GM12873 (cell line): ENCODE measurements at regions not wholly inside any gene's neighbourhood (a gene's known extent, or its start where the extent isn't known, plus 50 kb on each side); places are given as distances from the start of the nearest gene placed in this dataset.

Experiments
- TF ChIP-seq, protein P1 (sequence below): IDR thresholded peaks from 2 replicates; pipeline ENCODE4 v1.5.1; 2012; ENCODE audit warnings: low read depth, mild to moderate bottlenecking, moderate library complexity, low read length, control low read depth; ENCODE audit not compliant: insufficient read depth; ENCODE audit errors: missing control alignments

DNA sequence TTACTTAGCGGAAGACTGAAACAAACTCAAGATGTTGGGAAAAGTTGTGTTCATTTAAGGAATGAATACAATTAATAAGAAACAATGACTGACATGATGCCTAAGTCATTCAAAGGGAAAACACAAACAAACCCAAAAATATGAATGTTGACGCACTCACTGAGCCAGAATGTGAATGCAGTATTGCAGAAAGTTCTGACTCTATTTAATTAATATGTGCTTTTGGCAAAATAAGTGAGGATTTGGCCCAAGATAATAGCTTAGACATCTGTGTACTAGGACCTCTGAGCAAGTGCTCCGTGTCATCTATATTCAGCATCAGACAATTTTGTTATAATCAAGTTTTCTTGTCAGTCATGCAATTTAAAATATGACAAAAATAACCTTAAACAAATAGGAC, 1138.8 kb upstream of the NXPH2 start:
- TF ChIP-seq, protein P1, sequence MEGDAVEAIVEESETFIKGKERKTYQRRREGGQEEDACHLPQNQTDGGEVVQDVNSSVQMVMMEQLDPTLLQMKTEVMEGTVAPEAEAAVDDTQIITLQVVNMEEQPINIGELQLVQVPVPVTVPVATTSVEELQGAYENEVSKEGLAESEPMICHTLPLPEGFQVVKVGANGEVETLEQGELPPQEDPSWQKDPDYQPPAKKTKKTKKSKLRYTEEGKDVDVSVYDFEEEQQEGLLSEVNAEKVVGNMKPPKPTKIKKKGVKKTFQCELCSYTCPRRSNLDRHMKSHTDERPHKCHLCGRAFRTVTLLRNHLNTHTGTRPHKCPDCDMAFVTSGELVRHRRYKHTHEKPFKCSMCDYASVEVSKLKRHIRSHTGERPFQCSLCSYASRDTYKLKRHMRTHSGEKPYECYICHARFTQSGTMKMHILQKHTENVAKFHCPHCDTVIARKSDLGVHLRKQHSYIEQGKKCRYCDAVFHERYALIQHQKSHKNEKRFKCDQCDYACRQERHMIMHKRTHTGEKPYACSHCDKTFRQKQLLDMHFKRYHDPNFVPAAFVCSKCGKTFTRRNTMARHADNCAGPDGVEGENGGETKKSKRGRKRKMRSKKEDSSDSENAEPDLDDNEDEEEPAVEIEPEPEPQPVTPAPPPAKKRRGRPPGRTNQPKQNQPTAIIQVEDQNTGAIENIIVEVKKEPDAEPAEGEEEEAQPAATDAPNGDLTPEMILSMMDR: no peak

GRCh38 chr2:139917690-139918384, 1137.6 kb upstream of the NXPH2 start:
- TF ChIP-seq, protein P1: no peak

GRCh38 chr2:139916822-139917221, 1136.6 kb upstream of the NXPH2 start:
- TF ChIP-seq, protein P1: no peak

DNA sequence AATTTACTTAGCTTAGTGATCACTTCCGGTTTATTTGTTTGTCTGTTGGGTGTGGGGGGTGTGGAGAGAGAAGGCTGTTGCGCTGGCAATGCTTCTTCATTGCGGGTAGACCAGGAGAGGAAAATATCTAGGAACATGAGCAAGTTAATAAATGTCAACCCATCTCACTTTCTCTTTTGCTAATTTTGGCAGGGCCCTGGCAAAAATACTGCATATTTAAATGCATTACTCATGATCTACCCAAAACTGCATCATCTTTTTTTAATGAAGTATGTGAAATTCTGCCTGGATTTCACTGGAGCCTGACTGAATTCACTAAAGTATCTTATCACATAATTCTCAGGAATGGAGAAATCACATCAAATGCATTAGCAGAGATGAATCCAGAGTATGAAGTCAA, 1131.0 kb upstream of the NXPH2 start:
- TF ChIP-seq, protein P1: no peak

GRCh38 chr2:139909136-139909535, 1128.9 kb upstream of the NXPH2 start:
- TF ChIP-seq, protein P1: no peak

GRCh38 chr2:139905624-139906023, 1125.4 kb upstream of the NXPH2 start:
- TF ChIP-seq, protein P1: no peak

GRCh38 chr2:139891636-139892035, 1111.4 kb upstream of the NXPH2 start:
- TF ChIP-seq, protein P1: no peak
